IPS DF 19.7 (cell line): ENCODE measurements at regions not wholly inside any gene's neighbourhood (a gene's known extent, or its start where the extent isn't known, plus 50 kb on each side); places are given as distances from the start of the nearest gene placed in this dataset.
"Not testable (repeated sequence)": the region's sequence is repeated elsewhere in the genome, so short reads cannot be mapped to it uniquely, and the experiment has no call there.

ENCODE experiments used
- DNase-seq: peaks from one replicate; pipeline ENCODE4 v3.0.0-alpha.2; 2013; ENCODE audit warnings: low read depth, low spot score

DNA sequence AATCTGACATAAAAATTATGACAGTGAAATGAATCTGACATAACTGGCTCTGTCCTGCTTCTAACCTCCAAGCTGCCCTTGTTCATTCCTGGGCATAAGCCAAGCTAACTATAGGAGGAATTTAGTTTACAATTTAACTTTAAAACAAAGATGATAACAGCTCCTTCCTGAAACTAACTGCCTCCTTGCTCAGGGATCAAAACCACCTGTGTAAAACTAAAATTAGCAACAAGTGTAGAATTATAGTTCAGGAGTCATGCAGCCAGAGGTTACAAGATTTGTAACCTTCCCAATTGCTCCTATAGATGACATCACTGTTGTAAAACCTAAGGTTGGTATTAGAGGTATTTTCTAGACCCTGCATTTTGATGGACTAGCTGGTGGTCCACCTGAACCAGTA lies 256.4 kb upstream of the POM121L12 start:
- no peak for DNase-seq

DNA sequence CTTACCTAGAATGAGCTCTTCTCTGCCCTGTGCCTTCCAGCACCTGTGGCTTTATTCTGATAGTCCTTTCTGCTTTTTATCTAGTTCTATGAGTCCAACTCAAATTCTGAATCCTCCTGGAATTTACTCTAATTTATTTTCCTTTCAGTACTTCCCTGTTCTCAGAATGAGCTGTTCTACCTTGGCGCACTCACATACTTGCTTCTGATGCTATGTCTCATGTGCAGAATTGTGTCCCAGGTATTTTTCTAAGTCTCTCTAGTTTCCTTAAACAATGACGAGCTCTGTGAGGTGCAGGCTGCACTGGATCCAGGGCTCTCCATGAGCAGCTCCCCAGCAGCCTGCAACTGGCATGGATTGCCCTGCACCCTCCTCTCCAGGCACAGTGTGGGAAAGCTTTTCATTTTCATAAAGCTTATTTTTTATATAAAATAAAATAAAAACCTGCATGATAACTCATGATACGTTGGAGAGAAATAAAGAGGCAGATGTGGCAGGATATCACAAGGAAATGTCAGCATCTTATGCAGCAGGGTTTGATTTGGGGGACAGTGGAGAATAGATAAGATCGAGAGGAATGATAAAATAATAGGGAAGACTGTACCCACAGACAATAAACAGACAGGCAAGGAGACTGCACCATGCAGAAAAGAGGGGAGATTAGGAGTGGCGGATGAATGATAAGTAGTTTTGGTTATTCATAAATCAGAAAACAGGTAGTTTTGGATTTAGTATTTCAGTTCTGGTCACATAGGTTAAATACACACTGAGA lies 258.2 kb upstream of the POM121L12 start:
- DNase-seq: no peak

DNA sequence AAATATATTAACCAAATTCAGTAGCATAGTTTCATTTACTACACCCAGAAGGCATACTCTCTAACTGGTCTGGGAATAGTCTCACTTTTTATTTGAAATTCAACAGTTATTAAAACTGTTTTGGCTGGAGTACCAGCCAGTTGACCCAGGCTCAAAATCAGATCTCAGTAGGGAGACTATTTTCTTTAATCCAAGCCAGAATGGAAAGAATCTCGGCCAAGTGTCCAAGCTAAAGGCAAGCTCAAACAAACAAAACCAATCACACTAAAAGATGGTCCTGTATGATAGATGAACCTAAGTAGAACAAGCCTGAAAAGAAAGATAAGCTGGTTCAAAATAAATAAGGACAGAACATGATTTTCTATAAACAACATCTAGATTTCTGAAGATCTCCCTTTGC lies 259.6 kb upstream of the POM121L12 start:
- DNase-seq: no peak

DNA sequence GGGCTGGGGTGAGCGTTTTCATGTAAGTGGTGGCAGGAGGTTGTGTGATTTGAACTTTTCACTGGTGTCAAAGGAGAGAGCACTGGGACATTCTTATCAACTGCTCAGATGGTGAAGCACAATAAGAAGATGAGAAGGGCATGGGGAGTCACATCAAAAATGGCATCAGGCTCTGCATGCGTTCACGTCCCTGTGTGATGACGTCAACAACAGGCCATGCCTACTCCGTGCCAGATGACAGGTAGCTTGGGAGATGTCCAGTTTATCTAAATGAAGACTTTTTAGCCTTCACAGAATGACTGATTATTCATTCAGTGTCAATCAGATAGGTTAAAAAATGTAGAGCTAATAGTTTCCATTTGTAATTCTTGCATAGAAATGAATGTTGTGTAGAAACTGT lies 264.3 kb upstream of the POM121L12 start:
- DNase-seq: no peak

DNA sequence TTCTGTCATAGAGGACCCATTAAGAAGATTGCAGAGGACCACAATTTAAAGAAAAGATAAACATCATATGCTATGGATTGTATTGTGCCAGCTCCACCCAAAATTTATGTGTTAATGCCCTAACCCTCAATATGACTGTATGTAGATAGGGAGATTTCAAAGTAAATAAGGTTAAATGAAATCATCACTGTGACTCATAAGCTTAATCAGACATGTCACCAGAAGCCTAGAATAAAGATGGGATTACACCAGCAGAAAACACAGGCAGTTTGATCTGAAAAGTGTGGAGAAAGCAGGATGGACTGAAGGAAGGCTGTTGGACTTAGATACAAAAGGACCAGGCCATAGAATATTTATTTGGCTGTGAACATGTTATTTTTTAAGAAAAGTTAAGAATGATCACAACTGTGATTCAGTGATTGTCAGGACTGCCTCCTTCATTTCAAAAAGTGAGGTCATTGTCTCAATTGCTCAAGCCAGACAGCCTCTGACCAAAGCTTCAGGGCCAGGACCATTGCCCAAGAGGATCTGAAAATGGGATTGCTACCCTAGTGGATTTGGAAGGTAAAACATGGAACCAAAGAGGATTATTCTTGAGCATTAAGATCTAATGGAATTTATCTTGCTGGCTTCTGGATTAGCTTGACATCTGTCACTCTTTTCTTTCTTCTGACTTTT lies 270.8 kb upstream of the POM121L12 start:
- no peak for DNase-seq

DNA sequence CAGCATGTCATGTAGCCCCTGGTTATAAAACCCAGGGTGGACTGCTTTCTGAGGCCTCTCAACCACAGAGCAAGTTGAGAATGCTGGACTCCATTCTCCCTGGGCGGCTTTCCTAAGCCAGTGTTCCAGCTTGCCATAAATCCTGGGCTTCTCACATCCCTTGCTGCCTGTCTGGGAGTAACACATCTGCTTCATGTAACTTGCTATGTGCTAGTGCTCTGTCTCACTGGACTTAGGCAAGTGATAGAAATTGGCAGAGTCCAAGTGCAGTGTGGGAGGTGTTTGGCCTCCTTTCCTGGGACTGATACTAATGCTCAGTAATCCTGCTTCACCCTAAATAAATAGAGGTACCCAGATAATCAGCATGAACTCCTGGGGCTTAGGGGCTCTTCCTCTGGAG lies 277.1 kb upstream of the POM121L12 start:
- DNase-seq: no peak

DNA sequence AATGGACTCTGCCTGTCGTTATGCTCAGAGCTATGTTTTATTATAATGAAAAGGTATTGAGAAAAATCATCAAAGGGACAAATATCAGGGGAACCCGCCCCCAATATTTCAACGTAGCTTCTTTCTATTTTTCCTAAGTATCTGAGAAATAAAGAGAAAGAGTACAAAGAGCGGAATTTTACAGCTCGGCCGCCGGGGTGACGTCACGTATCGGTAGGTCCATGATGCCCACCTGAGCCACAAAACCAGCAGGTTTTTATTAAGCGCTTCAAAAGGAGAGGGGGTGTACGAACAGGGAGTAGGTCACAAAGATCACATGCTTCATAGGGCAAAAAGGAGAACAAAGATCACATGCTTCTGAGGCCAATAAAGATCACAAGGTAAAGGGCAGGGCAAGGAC lies 281.6 kb upstream of the POM121L12 start:
- no peak for DNase-seq

DNA sequence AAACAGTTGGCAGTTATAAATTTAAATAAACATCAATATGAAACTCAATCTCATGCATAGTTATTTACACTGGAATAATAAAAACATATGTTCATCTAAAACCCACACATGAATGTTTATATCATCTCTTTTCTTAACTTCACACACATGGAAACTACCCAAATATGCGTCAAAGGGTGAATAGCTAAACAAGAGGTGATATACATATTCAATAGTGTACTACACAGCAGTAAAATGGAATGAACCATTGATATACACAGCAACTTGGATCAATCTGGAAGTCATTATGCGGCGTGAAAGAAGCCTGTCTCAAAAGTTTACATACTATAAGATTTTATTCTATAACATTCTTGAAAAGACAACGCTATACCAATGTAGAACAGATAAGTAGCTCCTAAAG lies 282.5 kb upstream of the POM121L12 start:
- DNase-seq: no peak

DNA sequence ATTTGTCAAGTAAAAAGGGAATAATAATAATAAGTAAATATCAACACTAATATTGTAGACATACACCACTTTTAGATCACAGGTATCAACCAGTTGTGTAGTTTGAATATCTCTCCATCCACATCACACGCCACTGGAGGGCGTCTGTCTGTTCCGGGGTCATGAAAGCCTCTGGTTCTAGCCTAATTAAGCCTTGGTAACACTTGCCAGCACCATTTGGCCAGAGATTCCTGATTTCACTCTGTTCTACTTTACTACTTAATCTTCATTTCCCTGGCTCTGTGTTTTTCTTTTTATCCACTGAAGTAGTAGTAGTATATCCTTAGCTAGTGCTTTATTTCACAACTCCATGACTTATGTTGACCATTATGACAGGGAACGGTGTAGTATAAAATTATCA lies 285.6 kb upstream of the POM121L12 start:
- peak; percentile 20 for DNase-seq

DNA sequence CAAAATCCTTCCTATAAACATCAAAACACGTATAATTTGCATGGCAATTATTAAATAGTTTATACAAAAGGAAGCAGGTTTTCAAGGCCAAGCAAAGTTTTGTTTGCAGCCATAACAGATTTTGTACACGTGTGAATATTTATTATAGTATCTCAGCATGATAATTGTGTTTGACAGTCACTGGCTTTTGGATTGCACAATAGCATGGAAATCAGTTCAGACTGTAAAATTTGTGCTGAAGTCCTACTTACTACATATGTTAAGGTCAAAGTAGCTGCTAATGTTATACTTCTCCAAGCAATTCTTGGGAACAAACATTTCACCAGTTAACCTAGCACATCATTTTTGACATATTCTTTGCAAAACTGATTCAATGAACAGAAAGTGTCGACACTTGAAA lies 287.6 kb upstream of the POM121L12 start:
- no peak for DNase-seq

DNA sequence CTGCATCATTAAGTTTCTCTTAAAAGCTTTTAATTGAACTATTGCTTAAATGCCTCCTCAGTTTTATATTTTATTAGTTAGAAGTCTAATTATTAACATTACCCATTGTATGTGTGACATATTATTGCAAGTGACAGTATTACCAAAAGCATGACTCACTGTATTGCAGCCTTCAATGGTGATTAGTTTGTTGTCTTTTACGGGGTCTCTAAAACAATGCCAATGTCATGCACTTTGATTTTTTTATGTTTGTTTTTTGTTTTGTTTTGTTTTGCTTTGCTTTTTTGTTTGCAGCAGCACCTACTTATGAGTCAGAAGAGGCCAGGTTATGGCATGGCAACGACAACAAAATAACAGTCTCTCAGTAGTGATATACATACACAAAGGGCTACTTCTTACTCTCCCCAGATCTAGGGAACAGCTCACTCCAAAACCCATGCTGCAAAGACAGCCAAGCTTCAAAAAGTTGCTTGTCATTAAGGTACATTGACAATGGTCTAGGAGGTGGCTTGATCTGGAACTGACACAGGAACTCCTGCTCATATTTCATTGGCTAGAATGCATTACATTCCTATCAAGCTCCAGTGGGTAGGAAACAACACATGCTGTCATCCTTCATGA lies 293.7 kb upstream of the POM121L12 start:
- DNase-seq: no peak

DNA sequence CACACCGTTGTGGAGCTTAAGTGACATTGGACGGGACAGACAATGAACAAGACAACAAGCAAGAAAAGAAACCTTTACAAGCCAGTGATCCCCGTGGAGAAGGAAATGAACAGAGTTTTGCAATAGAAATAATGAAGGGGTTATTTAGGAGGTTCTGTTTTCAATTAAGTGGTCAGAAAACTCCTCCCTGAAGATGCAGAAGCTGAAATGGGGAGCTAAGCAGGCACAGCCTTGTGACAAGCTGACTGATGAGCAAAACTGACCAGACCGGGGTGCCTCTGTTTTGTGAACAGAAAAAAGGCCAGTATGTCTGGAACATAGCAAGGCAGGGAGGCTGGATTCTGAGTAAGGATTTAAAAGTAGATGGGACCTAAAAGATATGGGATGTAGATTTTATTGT lies 299.8 kb upstream of the POM121L12 start:
- no peak for DNase-seq

DNA sequence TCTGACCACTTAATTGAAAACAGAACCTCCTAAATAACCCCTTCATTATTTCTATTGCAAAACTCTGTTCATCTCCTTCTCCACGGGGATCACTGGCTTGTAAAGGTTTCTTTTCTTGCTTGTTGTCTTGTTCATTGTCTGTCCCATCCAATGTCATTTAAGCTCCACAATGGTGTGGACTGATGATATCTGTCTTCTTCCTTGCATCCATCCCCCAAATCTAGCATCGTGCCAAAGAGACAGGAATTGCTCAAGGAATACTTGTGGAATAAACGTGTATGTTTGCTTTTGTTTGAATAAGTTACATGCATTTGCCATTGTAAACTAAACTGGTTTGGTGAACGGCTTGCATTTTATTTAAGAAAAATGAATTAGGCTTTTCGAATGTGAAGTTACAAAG lies 306.8 kb upstream of the POM121L12 start:
- not testable (repeated sequence) for DNase-seq

DNA sequence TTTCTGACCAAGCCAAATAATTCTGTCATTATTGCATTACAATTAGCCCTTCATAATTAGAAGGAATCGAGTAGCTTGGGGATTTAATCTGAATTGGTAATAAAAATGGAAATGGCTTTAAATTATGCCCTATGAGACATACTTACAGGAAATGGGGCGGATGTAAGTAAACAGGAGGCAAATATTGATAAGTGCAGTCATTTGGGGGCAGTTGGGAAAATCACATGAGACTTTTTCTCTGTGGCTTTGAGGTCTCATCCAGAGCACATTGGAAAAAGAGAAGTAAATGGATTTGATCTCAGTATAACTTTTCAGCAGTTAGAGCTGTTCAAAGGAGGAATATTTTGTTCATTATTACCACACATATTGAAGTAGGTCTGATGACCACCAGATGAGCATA lies 307.8 kb upstream of the POM121L12 start:
- no peak for DNase-seq

DNA sequence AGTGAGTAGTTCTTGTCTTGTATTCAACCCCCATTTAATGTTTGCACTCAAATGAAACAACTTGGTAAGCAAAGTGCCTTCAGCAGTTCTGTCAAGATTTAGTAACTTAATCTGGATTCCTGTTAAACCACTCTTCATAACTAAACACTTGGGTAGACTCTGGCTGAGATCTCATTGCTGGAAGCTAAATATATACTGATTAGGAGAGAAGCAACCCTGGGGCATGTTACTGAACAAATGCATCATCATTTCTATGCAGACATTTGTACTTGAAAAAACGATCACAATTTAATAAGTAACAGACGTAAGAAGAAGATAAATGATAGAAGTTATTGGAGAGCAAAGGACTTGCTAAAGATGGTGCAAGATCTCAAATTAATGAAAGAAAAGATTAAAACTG lies 308.4 kb upstream of the POM121L12 start:
- no peak for DNase-seq

DNA sequence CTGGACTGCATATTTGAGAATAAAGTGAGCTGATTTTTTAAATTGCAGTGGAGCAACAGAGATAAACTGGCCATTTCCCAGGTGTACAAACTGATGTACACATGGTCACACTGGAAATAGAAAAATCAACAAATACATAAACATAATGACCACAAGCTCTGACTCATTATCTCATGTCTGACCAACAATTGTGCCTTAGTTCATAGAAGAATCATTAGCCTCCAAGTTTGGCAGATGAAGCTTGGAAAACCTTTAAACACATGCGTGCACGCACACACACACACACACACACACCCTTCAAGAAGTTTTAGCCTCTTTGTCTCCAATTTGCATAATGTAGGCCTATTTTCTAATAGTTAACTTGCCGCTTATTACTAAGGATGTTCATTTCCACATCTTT lies 308.9 kb upstream of the POM121L12 start:
- DNase-seq: no peak

DNA sequence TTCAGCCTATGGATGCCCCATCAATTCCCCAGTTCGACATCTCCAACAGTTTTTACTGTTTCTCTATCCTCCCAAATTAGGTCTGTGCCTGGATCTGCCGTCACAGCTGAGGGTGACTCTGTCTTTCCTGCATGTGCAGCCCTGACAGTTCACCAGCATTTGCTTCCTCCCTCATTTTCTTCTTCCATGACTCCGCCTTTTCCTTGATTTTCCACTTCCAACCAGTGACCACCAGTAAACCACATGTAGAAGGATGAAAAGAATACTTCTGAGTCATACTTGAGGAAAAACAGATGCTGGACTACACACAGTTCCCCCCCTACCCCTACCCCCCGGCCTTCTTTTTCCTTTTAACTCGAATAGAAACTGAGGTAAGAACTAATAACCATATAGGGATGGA lies 311.8 kb upstream of the POM121L12 start:
- DNase-seq: no peak

DNA sequence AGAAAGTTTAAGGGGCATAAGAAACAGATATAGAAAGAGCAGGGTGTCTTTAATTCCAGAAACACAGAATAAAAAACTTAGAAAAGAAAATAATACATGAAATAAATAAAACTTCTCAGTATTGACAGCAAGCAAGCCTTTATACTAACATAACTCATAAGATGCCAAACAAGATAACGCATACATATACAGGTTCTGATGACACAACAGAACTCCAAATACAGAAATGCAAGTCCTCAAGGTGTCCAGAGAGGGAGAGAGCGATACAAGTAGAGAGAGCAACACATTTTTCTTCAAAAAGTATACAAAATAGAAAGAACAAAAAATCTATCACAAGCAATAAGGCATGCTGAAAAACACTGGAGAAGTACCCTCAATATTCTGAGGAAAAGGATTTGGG lies 314.6 kb upstream of the POM121L12 start:
- DNase-seq: no peak

DNA sequence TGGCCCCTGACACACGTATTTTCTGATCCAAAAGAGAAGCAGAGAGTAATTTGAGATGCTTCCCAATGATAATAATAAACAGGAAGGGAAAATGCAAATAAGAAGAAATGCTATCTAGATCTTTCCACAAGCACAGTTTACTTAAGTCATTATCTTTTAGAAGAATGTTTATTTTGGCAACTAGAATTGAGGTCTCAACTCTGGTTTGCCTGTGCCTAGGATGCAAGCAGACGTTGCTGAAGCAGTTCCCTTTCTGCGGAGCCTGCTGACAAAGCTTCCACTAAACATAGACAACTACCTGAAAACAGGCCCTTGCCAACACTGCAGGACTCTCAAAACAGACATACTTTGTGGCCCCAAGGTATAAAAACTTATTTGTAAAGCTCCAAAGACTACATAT lies 315.8 kb upstream of the POM121L12 start:
- no peak for DNase-seq

DNA sequence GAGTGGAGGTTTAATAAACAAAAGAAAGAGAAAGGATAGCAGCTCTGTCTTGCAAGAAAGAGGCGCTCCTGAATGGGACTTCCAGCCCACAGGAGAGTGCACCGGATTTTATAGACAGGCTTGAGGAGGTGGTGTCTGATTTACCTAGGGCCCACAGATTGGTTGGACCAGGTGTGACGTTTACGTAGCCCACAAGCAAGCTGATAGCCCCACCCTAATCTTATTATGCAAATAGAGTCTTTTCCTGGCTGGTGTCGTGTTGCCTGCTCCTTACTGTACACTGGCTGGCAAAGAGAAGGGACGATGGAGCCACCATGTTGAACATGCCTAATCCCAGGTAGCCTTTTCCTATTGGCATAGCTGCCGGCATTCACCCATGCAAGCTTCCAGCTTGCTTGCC lies 319.7 kb upstream of the POM121L12 start:
- no peak for DNase-seq

DNA sequence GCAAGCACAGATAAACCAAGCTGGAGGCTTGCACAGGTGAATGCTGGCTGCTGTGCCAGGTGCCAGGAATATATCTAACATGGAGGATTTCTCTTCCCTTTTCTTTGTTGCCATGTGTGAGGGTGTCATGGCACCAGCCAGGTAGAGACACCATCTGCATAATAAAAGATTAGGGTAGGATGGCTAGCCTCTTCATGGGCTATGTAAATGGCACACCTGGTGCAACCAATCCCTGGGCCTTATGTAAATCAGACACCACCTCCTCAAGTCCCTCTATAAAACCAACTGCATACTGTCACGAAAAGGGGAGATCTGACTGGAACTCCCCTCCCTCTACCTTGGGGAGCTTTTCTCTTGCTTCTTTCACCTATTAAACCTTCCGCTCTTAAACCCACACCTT lies 322.5 kb upstream of the POM121L12 start:
- no peak for DNase-seq

DNA sequence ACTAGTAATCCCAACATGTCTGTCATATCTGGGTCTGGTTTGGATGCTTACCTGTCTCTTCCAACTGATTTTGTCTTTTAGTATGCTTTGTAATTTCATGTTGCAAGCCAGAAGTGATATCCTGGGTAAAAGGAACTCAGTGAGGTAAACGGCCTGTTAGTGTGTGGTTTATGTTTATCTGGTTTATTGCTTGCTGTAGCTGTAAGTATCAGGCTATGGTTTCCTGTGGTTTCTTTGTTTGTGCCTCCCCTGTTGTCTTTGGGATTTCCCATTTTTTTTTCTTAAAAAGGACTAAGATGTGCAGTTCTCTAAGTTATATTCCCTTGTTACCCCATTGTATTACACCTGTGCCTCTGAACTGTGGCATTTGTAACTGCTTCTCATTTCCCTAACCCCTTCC lies 323.5 kb upstream of the POM121L12 start:
- no peak for DNase-seq

DNA sequence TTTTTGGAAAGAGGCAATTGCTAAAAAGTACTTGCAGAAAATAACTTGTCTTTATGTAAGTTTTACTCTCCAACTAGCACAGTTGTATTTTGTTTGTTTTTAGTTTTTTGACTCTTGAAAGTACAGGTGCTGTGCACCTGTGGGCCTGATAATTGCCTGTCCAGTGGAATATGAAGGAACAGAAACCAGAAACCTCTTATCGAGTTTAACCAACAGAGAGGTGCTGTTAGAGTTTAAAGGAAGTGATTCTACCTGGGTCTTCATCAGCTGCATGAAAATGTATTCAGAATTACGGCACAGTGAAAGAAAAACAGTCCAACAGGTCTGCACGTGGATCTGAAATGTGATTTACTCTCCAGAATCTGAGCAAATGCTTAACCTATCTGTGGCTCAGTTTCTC lies 326.6 kb upstream of the POM121L12 start:
- DNase-seq: no peak
